Pulmonary artery endothelial cell (primary cell): ENCODE measurements at regions not wholly inside any gene's neighbourhood (a gene's known extent, or its start where the extent isn't known, plus 50 kb on each side); places are given as distances from the start of the nearest gene placed in this dataset.
"Not testable (repeated sequence)": the region's sequence is repeated elsewhere in the genome, so short reads cannot be mapped to it uniquely, and the experiment has no call there.

Experiments
- DNase-seq: peaks from one replicate; pipeline ENCODE4 v3.0.0-alpha.2; 2011; ENCODE audit warnings: low read depth, low spot score

DNA sequence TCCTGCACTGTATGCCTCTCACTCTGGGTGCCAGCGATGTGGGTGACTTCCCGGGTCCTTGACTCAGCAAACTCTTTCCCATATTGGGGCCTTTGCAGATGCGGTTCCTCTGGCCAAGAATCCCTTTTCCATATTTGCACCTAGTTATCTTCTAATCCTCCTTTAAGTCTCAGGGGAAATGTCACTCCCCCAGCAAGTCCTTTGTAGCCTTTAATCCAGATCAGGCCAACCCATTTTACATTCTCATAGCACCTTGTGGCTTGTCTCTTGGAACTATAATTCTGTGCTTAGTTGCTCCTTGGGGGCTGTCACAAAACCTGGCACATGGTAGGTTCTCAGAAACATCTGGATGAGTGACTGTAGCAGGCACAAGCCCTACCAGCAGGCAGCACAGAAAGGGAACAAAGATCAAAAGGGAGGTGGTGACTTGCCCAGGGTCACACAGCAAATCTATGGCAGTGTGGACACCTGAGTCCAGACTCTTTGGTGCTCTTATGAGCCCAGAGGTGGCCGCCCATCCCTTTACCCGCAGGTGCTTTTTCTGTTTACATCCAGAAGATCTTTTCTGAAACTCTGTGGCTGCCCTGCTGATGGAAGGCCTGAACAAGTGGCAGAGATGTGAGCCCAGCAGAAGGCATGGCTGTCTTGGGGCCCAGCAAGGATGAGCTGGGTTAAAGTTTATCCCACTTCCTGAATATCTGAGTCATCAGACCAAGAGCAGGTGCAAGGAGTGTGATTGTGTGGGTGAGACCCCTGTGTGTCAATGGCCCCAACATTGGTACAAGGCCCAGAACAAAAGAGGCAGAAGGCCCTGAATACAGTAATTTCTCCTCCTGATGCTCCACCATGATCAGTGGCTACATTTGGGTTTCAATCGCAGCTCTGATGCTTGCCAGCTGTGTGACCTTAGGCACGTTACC is 78.6 kb upstream of the GRK3 start:
- DNase-seq: no peak

DNA sequence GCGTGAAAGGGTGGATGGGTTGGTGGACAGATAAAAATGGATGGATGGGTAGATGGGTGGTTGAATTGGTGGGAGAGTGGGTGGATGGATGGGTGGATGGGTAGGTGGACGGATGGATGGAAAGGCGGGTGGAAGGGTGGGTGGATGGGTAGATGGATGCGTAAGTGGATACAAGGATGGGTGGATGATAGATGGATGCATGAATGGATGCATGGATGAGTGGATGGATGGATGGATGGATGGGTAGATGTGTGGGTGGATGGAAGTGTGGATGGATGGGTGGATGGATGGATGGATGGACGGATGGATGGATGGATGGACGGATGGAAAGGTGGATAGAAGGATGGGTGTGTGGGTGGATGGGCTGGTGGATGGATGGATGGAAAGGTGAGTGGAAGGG is 77.0 kb upstream of the GRK3 start:
- no peak for DNase-seq

DNA sequence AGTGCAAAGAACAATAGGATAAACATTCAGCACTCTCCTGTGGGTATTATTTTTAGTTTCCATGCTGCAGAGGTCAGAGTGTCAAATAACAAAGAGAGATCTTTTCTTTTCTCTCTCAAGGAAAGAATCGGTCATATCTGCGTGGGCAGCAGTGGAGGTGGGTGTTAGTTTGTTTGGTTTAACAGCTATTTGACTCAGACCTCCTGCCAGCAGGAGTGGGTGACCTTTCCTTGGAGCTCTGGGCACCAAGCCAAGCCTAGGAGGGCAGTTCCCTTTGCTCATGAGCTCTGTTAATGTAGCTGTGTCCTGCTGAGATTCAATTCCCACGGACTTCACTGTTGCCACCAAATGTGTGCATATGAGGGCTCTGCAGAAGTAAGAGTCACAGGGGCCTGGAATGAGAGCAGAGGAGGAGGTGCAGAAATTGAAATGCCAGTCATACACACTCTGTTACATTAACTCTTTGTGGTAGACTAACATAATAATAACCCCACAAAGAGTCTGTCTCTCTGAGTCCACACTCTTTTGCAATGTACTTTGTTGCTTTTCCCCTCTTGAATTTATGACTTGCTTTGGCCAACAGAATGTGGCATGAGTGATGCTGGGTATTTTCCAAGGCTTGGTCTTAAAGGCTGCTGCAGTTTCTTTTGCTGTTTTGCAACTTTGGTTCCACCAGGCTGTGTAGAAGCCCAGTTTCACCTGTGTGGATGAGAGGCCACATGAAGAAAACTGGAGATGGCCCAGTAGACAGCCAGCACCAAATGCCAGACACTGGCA is 76.0 kb upstream of the GRK3 start:
- peak; percentile 13 for DNase-seq

DNA sequence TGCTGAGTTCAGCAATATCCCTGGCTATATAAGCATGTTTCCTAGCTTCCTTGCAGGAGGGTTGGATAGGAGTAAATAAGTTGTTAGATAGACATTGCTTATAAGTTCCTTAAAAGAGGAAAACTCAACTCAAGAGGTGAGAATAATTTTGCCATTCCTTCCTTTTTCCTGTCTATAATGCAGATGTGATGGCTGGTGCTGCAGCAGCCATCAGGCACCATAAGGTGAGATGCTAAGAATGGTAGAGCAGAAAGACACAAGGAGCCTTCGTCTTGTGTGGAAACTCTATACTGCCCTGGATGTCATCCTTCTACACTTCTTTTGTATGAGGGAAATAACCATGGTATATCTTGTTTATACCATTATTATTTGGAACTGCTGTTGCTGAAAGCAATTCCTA is 74.5 kb upstream of the GRK3 start:
- DNase-seq: no peak

DNA sequence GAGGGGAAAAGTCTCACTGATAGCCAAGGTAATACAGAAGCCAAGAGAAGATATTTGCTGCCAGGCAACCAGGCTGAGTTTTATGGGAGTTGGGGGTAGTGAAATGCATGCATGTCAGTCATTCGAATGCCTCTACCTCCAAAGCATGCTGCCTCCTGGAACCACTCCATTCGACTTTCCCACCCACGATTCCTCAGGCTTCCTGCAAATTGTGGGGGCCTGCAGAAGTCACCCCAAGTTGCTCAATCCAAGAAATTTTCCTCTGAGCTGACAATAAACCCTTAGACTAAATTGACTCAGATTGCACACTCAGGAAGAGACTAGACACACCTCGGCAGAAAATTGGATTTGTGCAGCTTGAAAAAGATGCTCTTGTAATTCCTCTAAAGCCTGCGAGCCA is 73.6 kb upstream of the GRK3 start:
- no peak for DNase-seq

DNA sequence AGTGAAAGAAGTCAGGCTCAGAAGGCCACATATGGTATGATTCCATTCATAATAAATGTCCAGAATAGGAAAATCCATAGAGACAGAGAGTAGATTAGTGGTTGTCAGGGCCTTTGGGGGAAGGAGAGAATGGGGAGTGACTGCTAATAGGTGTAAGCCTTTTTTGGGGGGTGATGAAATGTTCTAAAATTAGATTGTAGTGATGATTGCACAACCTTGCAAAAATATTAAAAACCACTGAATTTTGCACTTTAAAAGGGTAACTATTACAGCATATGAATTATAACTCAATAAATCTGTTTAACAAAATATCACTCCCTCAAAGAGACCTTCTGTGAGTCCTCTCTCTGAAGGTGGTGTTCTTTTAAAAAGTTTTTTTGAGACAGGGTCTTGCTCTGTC is 72.3 kb upstream of the GRK3 start:
- DNase-seq: no peak

DNA sequence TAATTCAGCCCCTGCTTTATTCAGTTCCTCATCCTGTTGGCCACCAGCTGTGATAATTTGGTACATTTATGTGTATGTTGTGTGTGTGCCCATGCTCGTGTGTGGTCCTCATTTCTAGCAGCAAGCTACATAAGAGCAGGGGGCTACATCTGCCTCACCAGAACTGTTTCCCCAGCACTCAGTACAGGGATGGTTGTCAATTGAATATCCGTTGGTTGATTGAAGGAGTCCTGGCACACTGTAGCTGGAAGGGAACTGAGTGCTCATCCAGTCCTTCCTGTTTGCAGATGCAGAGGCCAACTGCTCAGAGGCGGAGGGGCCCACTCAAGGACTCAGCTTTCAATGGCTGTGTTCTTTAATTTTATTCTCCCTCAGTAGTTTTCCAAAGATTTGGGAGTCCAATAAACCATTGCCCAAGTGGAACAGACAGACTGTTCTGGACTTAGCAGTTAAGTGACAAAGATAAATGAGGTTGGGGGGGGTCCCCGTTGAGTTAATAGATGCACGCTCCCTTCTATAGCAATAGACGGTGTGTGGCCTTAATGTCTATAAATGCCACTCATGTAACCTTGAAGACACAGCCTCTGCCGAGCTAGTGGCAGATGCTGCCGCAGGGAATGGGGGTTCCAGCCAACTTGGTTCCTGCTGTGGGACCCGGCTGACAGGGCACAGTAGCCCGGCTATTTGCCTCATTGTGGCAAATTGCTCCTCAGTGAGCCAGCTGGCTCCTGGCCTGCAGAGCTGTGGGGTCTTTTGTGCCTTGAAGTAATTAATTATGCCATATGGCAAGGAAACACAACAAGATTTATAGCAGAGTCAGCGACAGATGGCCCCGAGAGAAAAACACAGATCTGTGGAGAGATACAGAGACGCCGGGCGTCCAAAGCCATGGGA is 71.4 kb upstream of the GRK3 start:
- DNase-seq: no peak

GRCh38 chr22:25493794-25494193 is 70.7 kb upstream of the GRK3 start:
- no peak for DNase-seq

GRCh38 chr22:25494774-25495173 is 69.7 kb upstream of the GRK3 start:
- DNase-seq: no peak

DNA sequence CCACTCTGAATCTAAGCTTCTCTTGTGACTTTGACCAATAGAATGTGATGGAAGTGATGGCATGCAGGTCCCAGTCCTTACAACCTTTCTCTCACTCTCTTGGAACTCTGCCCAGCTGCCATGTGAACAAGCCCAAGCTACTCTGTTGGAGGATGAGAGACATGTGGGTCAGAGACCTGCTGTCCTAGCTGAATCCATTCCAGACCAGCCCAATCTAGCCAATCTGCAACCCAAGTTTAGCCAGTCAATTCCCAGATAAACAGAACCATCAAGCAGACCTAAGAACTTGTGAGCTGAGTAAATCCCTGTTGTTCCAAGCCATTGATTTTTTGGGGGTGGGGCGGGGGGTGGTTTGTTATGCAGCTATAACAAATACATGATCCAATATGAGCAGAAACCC is 69.2 kb upstream of the GRK3 start:
- DNase-seq: no peak

- DNase-seq: no peak
These were observed 67.9 kb upstream of the GRK3 start for GRCh38 chr22:25496396-25497064.

- DNase-seq: no peak
These were observed 67.3 kb upstream of the GRK3 start for GRCh38 chr22:25497181-25497641.

GRCh38 chr22:25497716-25498115 is 66.8 kb upstream of the GRK3 start:
- DNase-seq: no peak

GRCh38 chr22:25500671-25501070 is 63.8 kb upstream of the GRK3 start:
- not testable (repeated sequence) for DNase-seq

DNA sequence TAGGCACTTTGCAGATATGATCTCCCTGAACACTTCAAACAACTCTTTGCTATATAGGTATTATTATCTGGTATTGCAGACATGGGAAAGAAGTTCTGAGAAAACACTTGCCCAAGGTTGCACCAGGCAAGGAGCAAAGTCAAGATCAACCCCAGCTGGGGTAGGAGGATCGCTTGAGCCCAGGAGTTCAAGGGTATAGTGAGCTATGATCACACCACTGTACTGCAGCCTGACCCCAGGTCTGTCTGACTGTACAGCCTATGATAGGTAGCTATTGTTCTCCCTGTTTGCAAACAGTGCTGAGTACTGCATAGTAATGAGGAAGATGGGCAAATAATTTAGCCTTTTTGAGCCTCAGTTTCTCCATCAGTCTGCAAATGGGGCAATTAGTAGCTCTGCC is 60.5 kb upstream of the GRK3 start:
- DNase-seq: not testable (repeated sequence)

DNA sequence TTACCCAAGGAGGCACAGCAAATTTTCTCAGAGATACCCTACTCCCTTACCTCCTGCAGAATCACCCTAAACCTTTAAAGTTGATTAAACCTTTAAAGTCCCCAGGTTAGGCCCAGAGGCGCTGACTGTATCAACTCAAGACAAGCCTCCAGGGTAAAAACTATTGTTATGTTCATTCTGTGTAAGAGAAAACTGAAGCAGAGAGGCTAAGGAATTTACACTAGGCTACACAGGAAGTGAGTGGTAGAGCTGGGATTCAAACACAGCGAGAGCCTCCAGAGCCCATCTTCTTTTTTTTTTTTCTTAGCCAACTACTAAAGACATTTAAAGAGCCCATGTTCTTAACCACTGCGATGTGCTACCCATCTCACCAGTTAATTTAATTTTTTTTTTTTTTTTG is 56.3 kb upstream of the GRK3 start:
- DNase-seq: no peak

DNA sequence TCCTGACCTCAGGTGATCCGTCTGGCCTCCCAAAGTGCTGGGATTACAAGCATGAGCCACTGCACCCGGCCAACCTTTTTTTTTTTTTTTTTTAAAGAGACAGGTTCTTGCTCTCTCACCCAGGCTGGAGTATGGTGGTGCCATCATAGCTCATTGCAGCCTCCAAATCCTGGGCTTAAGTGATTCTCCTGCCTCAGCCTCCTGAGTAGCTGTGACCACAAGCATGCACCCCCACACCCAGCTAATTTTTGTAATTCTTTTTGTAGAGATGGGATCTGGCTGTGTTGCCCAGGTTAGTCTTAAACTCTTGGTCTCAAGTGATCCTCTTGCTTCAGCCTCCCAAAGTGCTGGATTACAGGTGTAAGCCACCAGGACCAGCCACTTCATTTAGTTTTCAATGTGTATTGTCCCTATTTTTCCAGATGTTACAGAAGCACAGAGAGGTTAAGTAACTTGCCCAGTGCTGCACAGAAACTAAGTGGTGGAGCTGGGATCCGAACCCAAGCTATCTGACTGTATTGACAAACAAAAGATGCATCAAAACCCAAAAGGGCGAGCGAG is 55.6 kb upstream of the GRK3 start:
- no peak for DNase-seq

DNA sequence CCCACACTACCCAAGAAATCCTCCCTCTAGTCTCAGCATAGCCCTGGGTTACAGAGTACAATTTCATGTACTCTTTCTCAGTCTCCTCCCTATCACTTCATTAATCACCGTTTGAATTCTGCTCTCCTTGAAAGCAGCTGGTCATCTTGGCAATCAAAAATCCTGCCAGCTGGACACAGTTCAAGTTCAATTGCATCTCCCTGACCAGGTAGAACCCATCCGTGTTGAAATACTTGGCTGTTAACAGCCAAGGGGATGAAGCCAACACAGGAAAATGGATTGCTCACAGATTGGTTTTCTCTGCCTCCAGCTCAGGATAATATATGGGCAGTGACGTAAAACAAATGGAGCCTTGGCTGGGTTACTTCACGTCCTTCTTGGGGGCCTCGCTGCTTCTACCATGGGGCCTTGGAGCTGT is 55.1 kb upstream of the GRK3 start:
- no peak for DNase-seq

GRCh38 chr22:25510876-25511275 is 53.6 kb upstream of the GRK3 start:
- DNase-seq: no peak

DNA sequence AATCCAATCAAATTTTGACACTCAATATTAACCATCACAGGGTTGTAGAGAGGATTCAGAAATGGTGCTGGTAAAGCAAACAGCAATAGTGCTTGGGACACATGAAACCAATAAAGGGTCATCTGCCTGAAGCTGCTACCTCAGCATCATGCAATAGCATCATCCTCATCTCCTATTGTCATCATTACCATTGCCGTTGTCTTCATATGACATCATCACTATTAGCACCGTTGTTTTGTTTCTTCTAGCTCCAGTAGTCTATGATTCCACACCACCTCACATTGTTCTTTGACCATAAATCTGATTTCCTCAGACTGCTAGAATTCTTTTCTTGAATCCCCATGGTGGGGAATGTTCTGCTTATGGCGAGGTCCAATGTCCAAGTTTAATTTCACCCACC is 52.8 kb upstream of the GRK3 start:
- DNase-seq: no peak
